CD4-positive, alpha-beta T cell treated with Interleukin-15 for 4 hours (primary cell): ENCODE measurements at regions not wholly inside any gene's neighbourhood (a gene's known extent, or its start where the extent isn't known, plus 50 kb on each side); places are given as distances from the start of the nearest gene placed in this dataset.
"Not testable (repeated sequence)": the region's sequence is repeated elsewhere in the genome, so short reads cannot be mapped to it uniquely, and the experiment has no call there.

Source experiments
- DNase-seq: peaks from one replicate; pipeline ENCODE4 v3.0.0-alpha.2; 2020; ENCODE audit warnings: low spot score

GRCh38 chr7:150107283-150107682 is 215.9 kb upstream of the LRRC61 start:
- DNase-seq = not testable (repeated sequence)

- DNase-seq = not testable (repeated sequence)
Observed at GRCh38 chr7:150110375-150110820, 212.8 kb upstream of the LRRC61 start.

- not testable (repeated sequence) for DNase-seq
Observed at GRCh38 chr7:150110882-150111281, 212.3 kb upstream of the LRRC61 start.

- not testable (repeated sequence) for DNase-seq
Observed at GRCh38 chr7:150111373-150112139, 211.6 kb upstream of the LRRC61 start.

GRCh38 chr7:150113301-150113700 is 209.9 kb upstream of the LRRC61 start:
- not testable (repeated sequence) for DNase-seq

- DNase-seq = not testable (repeated sequence)
Observed at GRCh38 chr7:150114591-150114990, 208.6 kb upstream of the LRRC61 start.

GRCh38 chr7:150119966-150120365 is 203.2 kb upstream of the LRRC61 start:
- DNase-seq = not testable (repeated sequence)

- not testable (repeated sequence) for DNase-seq
Observed at GRCh38 chr7:150125831-150126230, 197.3 kb upstream of the LRRC61 start.

GRCh38 chr7:150134451-150134850 is 188.7 kb upstream of the LRRC61 start:
- not testable (repeated sequence) for DNase-seq

- not testable (repeated sequence) for DNase-seq
Observed at GRCh38 chr7:150135620-150136190, 187.4 kb upstream of the LRRC61 start.

GRCh38 chr7:150139840-150140239 is 183.3 kb upstream of the LRRC61 start:
- not testable (repeated sequence) for DNase-seq

GRCh38 chr7:150141525-150142345 is 181.4 kb upstream of the LRRC61 start:
- not testable (repeated sequence) for DNase-seq

GRCh38 chr7:150146124-150146523 is 177.0 kb upstream of the LRRC61 start:
- not testable (repeated sequence) for DNase-seq

- not testable (repeated sequence) for DNase-seq
Observed at GRCh38 chr7:150147524-150147923, 175.6 kb upstream of the LRRC61 start.

GRCh38 chr7:150156015-150156414 is 167.1 kb upstream of the LRRC61 start:
- DNase-seq = not testable (repeated sequence)

GRCh38 chr7:150158696-150159095 is 164.5 kb upstream of the LRRC61 start:
- not testable (repeated sequence) for DNase-seq

GRCh38 chr7:150169515-150169914 is 153.6 kb upstream of the LRRC61 start:
- DNase-seq = not testable (repeated sequence)

GRCh38 chr7:150169943-150170490 is 153.1 kb upstream of the LRRC61 start:
- DNase-seq = not testable (repeated sequence)

GRCh38 chr7:150183602-150184001 is 139.6 kb upstream of the LRRC61 start:
- DNase-seq = not testable (repeated sequence)

- DNase-seq = not testable (repeated sequence)
Observed at GRCh38 chr7:150189963-150190362, 133.2 kb upstream of the LRRC61 start.

- DNase-seq = not testable (repeated sequence)
Observed at GRCh38 chr7:150192541-150192940, 130.6 kb upstream of the LRRC61 start.

- not testable (repeated sequence) for DNase-seq
Observed at GRCh38 chr7:150193866-150194265, 129.3 kb upstream of the LRRC61 start.
